H4 (cell line): ENCODE measurements at regions not wholly inside any gene's neighbourhood (a gene's known extent, or its start where the extent isn't known, plus 50 kb on each side); places are given as distances from the start of the nearest gene placed in this dataset.
"Not testable (repeated sequence)": the region's sequence is repeated elsewhere in the genome, so short reads cannot be mapped to it uniquely, and the experiment has no call there.

Source experiments
- DNase-seq: peaks from one replicate; pipeline ENCODE4 v3.0.0-alpha.2; 2015; ENCODE audit warnings: low spot score

- DNase-seq: no peak
Measured at GRCh38 chr6:169144356-169144755, 109.3 kb downstream of the THBS2 start.

GRCh38 chr6:169142538-169142844 lies 111.2 kb downstream of the THBS2 start:
- DNase-seq: no peak

GRCh38 chr6:169141671-169142537 lies 111.7 kb downstream of the THBS2 start:
- no peak for DNase-seq

GRCh38 chr6:169140986-169141495 lies 112.6 kb downstream of the THBS2 start:
- DNase-seq: no peak

GRCh38 chr6:169139179-169139971 lies 114.3 kb downstream of the THBS2 start:
- no peak for DNase-seq

GRCh38 chr6:169132352-169132940 lies 121.2 kb downstream of the THBS2 start:
- DNase-seq: no peak

- DNase-seq: peak; percentile 11
Measured at GRCh38 chr6:169131390-169131789, 122.3 kb downstream of the THBS2 start.

GRCh38 chr6:169130113-169130512 lies 123.5 kb downstream of the THBS2 start:
- DNase-seq: no peak

GRCh38 chr6:169121013-169121412 lies 132.6 kb downstream of the THBS2 start:
- DNase-seq: no peak

- no peak for DNase-seq
Measured at GRCh38 chr6:169119669-169120068, 134.0 kb downstream of the THBS2 start.

GRCh38 chr6:169118346-169118830 lies 135.3 kb downstream of the THBS2 start:
- DNase-seq: no peak

GRCh38 chr6:169117663-169118062 lies 136.0 kb downstream of the THBS2 start:
- no peak for DNase-seq

- no peak for DNase-seq
Measured at GRCh38 chr6:169115632-169116031, 138.0 kb downstream of the THBS2 start.

GRCh38 chr6:169114632-169115031 lies 139.0 kb downstream of the THBS2 start:
- not testable (repeated sequence) for DNase-seq

GRCh38 chr6:169112483-169113320 lies 140.9 kb downstream of the THBS2 start:
- no peak for DNase-seq

- no peak for DNase-seq
Measured at GRCh38 chr6:169111203-169111602, 142.4 kb downstream of the THBS2 start.

- DNase-seq: no peak
Measured at GRCh38 chr6:169109411-169110220, 144.0 kb downstream of the THBS2 start.

GRCh38 chr6:169108753-169109152 lies 144.9 kb downstream of the THBS2 start:
- no peak for DNase-seq

GRCh38 chr6:169106176-169106575 lies 147.5 kb downstream of the THBS2 start:
- DNase-seq: no peak

- no peak for DNase-seq
Measured at GRCh38 chr6:169101981-169102380, 151.7 kb downstream of the THBS2 start.
